DND-41 (cell line): ENCODE measurements at regions not wholly inside any gene's neighbourhood (a gene's known extent, or its start where the extent isn't known, plus 50 kb on each side); places are given as distances from the start of the nearest gene placed in this dataset.
"Not testable (repeated sequence)": the region's sequence is repeated elsewhere in the genome, so short reads cannot be mapped to it uniquely, and the experiment has no call there.

Experiments
- ATAC-seq: fragments of 200-7000 bp; cut with Tn5 transposase; 3 replicates; pipeline ENCODE4 v1.9.1; 2021; ENCODE audit warnings: low read depth; ENCODE audit not compliant: insufficient read depth
- DNase-seq: peaks from one replicate; pipeline ENCODE4 v3.0.0-alpha.2; 2020
- H2AFZ ChIP-seq: 2 replicates; pipeline ENCODE4 v1.6.0; 2012; ENCODE audit warnings: low read depth, low read length
- H3K27ac ChIP-seq: 2 replicates; pipeline ENCODE4 v1.5.1; 2012; ENCODE audit warnings: low read length, inconsistent platforms
- H3K27me3 ChIP-seq: fragments of 200-600 bp; sonication (generic); 2 replicates; pipeline ENCODE4 v1.6.0; 2012; ENCODE audit warnings: low read length, mild to moderate bottlenecking, inconsistent platforms; ENCODE audit not compliant: insufficient read depth, poor library complexity
- H3K36me3 ChIP-seq: 2 replicates; pipeline ENCODE4 v1.5.1; 2012; ENCODE audit warnings: low read length, inconsistent platforms; ENCODE audit not compliant: insufficient read depth
- H3K4me1 ChIP-seq: 2 replicates; pipeline ENCODE4 v1.5.1; 2012; ENCODE audit warnings: mild to moderate bottlenecking, low read length; ENCODE audit not compliant: insufficient read depth
- H3K4me2 ChIP-seq: 2 replicates; pipeline ENCODE4 v1.6.0; 2012; ENCODE audit warnings: mild to moderate bottlenecking, moderate library complexity, low read length, inconsistent platforms; ENCODE audit not compliant: insufficient read depth
- H3K4me3 ChIP-seq, 2 experiments: fragments of 200-600 bp in 1 of 2; shearing (Covaris generic) in 1 of 2; 2 replicates each; pipeline ENCODE4 v1.5.1; 2012 to 2016; ENCODE audit warnings: inconsistent platforms in 2 of 2, low read length in 2 of 2, mild to moderate bottlenecking in 2 of 2, low read depth in 1 of 2, moderate library complexity in 1 of 2
- H3K79me2 ChIP-seq: 2 replicates; pipeline ENCODE4 v1.6.0; 2012; ENCODE audit warnings: low read length, inconsistent platforms; ENCODE audit not compliant: insufficient read depth
- H3K9ac ChIP-seq: 2 replicates; pipeline ENCODE4 v1.6.0; 2012; ENCODE audit warnings: low read depth, mild to moderate bottlenecking, inconsistent platforms, low read length, moderate library complexity
- H3K9me3 ChIP-seq: 2 replicates; pipeline ENCODE4 v1.5.1; 2012; ENCODE audit warnings: low read length, moderate library complexity, mild to moderate bottlenecking, inconsistent platforms; ENCODE audit not compliant: insufficient read depth, severe bottlenecking
- H4K20me1 ChIP-seq: 2 replicates; pipeline ENCODE4 v1.6.0; 2012; ENCODE audit warnings: low read length; ENCODE audit not compliant: insufficient read depth
- CTCF ChIP-seq: IDR thresholded peaks from 2 replicates; pipeline ENCODE4 v1.5.1; 2012; ENCODE audit warnings: borderline replicate concordance, low read length, moderate library complexity, mild to moderate bottlenecking; ENCODE audit not compliant: poor library complexity, severe bottlenecking; ENCODE audit errors: extremely low read depth
- EZH2 ChIP-seq: IDR thresholded peaks from 3 replicates; pipeline ENCODE4 v1.6.1; 2012; ENCODE audit warnings: borderline replicate concordance, low read depth, mild to moderate bottlenecking, moderate library complexity, low read length, inconsistent platforms; ENCODE audit not compliant: severe bottlenecking

- no peak overlapping the region for H3K4me3 ChIP-seq
- no peak for ATAC-seq
Measured at GRCh38 chr2:61649021-61649420, 110.9 kb upstream of the XPO1 start.

GRCh38 chr2:61647044-61647443 lies 108.9 kb upstream of the XPO1 start:
- Histone ChIP-seq H3K27me3 (no peaks in the 10 kb centered on the region), H2AFZ (no peak overlapping the region), H3K36me3 (no peaks in the 10 kb centered on the region), H3K4me2 (no peak overlapping the region), H3K4me3 (no peak overlapping the region), H3K4me1 (no peaks in the 10 kb centered on the region), H3K9me3 (peaks cover 13% of the 10 kb centered on the region), H3K9ac (no peak overlapping the region), H3K79me2 (no peaks in the 10 kb centered on the region), H3K27ac (no peak overlapping the region), H4K20me1 (no peaks in the 10 kb centered on the region)
- TF ChIP-seq EZH2 (no peak), CTCF (no peak)
- DNase-seq (no peak), ATAC-seq (no peak)

More at GRCh38 chr2:61649021-61649420, 110.9 kb upstream of the XPO1 start:
- Histone ChIP-seq H3K9me3 (peaks cover 13% of the 10 kb centered on the region), H3K27ac (no peak overlapping the region), H3K9ac (no peak overlapping the region), H4K20me1 (no peaks in the 10 kb centered on the region), H3K36me3 (no peaks in the 10 kb centered on the region), H3K4me1 (no peaks in the 10 kb centered on the region), H3K4me2 (no peak overlapping the region), H3K27me3 (no peaks in the 10 kb centered on the region), H3K79me2 (no peaks in the 10 kb centered on the region), H2AFZ (no peak overlapping the region)
- no peak for DNase-seq
- no peak for TF ChIP-seq EZH2

GRCh38 chr2:61645911-61646310 lies 107.8 kb upstream of the XPO1 start:
- ATAC-seq (no peak), DNase-seq (no peak)
- no peak overlapping the region for H2AFZ ChIP-seq
- H3K9ac ChIP-seq: no peak overlapping the region
- no peaks in the 10 kb centered on the region for H3K36me3 ChIP-seq
- H4K20me1 ChIP-seq: no peaks in the 10 kb centered on the region
- no peaks in the 10 kb centered on the region for H3K79me2 ChIP-seq
- no peak overlapping the region for H3K4me2 ChIP-seq
- no peaks in the 10 kb centered on the region for H3K4me1 ChIP-seq
- no peak overlapping the region for H3K4me3 ChIP-seq
- no peak for TF ChIP-seq EZH2
- H3K27me3 ChIP-seq: no peaks in the 10 kb centered on the region
- H3K27ac ChIP-seq: no peak overlapping the region
- H3K9me3 ChIP-seq: peaks cover 13% of the 10 kb centered on the region

- ATAC-seq, H4K20me1 ChIP-seq, H3K79me2 ChIP-seq, H3K27ac ChIP-seq, DNase-seq, H3K27me3 ChIP-seq, H3K4me1 ChIP-seq, H3K4me3 ChIP-seq, H2AFZ ChIP-seq, H3K9ac ChIP-seq, H3K9me3 ChIP-seq, H3K36me3 ChIP-seq, H3K4me2 ChIP-seq: not testable (repeated sequence)
Measured at GRCh38 chr2:61643153-61643552, 105.0 kb upstream of the XPO1 start.

- Histone ChIP-seq H3K4me1 (no peaks in the 10 kb centered on the region), H3K9me3 (no peaks in the 10 kb centered on the region), H3K9ac (no peak overlapping the region), H3K4me3 (no peak overlapping the region), H3K27me3 (no peaks in the 10 kb centered on the region), H3K79me2 (no peaks in the 10 kb centered on the region), H3K36me3 (no peaks in the 10 kb centered on the region), H2AFZ (no peak overlapping the region), H3K4me2 (no peak overlapping the region), H4K20me1 (no peaks in the 10 kb centered on the region), H3K27ac (no peak overlapping the region)
- TF ChIP-seq EZH2: no peak
- TF ChIP-seq CTCF: no peak
- ATAC-seq: no peak
- DNase-seq: no peak
Measured at GRCh38 chr2:61640406-61640805, 102.2 kb upstream of the XPO1 start.
